HEK293T (cell line): ENCODE measurements at regions not wholly inside any gene's neighbourhood (a gene's known extent, or its start where the extent isn't known, plus 50 kb on each side); places are given as distances from the start of the nearest gene placed in this dataset.
"Not testable (repeated sequence)": the region's sequence is repeated elsewhere in the genome, so short reads cannot be mapped to it uniquely, and the experiment has no call there.

ENCODE experiments used
- CTCF ChIA-PET: fragments of 350-600 bp; formaldehyde crosslinking; extraction: SDS; loops from one replicate; lab custom pipeline; 2021; ENCODE audit warnings: antibody characterized with exemption, inconsistent platforms; lab: Yijun Ruan, JAX
- POLR2A ChIA-PET: fragments of 350-600 bp; formaldehyde crosslinking; extraction: SDS; loops from one replicate; lab custom pipeline; 2020; ENCODE audit warnings: antibody characterized with exemption, inconsistent platforms; lab: Yijun Ruan, JAX
- DNase-seq: peaks from one replicate; pipeline ENCODE4 v3.0.0; 2012; ENCODE audit warnings: mixed read lengths; ENCODE audit errors: extremely low spot score
- ARNT ChIP-seq: fragments of 450-650 bp; IDR thresholded peaks from 2 replicates; pipeline ENCODE4 v1.6.1; 2017; ENCODE audit warnings: mild to moderate bottlenecking
- BHLHE40 ChIP-seq: fragments of 450-650 bp; IDR thresholded peaks from 2 replicates; pipeline ENCODE4 v1.6.1; 2016; ENCODE audit warnings: mild to moderate bottlenecking, moderate library complexity, borderline replicate concordance
- CTBP1 ChIP-seq: fragments of 450-650 bp; IDR thresholded peaks from 2 replicates; pipeline ENCODE4 v1.6.1; 2016; ENCODE audit warnings: borderline replicate concordance
- ELF4 ChIP-seq: fragments of 450-650 bp; IDR thresholded peaks from 2 replicates; pipeline ENCODE4 v1.6.1; 2017; ENCODE audit warnings: antibody characterized with exemption
- FOXA1 ChIP-seq: fragments of 450-650 bp; IDR thresholded peaks from 2 replicates; pipeline ENCODE4 v1.6.1; 2016; ENCODE audit warnings: mild to moderate bottlenecking
- FOXK2 ChIP-seq: fragments of 450-650 bp; IDR thresholded peaks from 2 replicates; pipeline ENCODE4 v1.6.1; 2016; ENCODE audit warnings: mild to moderate bottlenecking
- FOXM1 ChIP-seq: fragments of 450-650 bp; IDR thresholded peaks from 2 replicates; pipeline ENCODE4 v1.6.1; 2017; ENCODE audit warnings: mild to moderate bottlenecking, borderline replicate concordance
- HDGF ChIP-seq: fragments of 450-650 bp; IDR thresholded peaks from 2 replicates; pipeline ENCODE4 v1.6.1; 2017; ENCODE audit warnings: antibody characterized with exemption, borderline replicate concordance
- L3MBTL2 ChIP-seq: fragments of 450-650 bp; conservative IDR thresholded peaks from 2 replicates; pipeline ENCODE4 v1.6.1; 2016; ENCODE audit warnings: mild to moderate bottlenecking
- LEF1 ChIP-seq: fragments of 450-650 bp; IDR thresholded peaks from 2 replicates; pipeline ENCODE4 v1.6.1; 2017; ENCODE audit warnings: mild to moderate bottlenecking, borderline replicate concordance
- NFRKB ChIP-seq: fragments of 450-650 bp; IDR thresholded peaks from 2 replicates; pipeline ENCODE4 v1.6.1; 2016; ENCODE audit warnings: mild to moderate bottlenecking, moderate library complexity
- PKNOX1 ChIP-seq: fragments of 450-650 bp; IDR thresholded peaks from 2 replicates; pipeline ENCODE4 v1.6.1; 2016
- SP1 ChIP-seq: fragments of 450-650 bp; IDR thresholded peaks from 2 replicates; pipeline ENCODE4 v1.6.1; 2017
- SUZ12 ChIP-seq: fragments of 450-650 bp; IDR thresholded peaks from 2 replicates; pipeline ENCODE4 v1.6.1; 2016; ENCODE audit warnings: mild to moderate bottlenecking
- TARDBP ChIP-seq: fragments of 450-650 bp; IDR thresholded peaks from 2 replicates; pipeline ENCODE4 v1.6.1; 2016
- ZNF384 ChIP-seq: fragments of 450-650 bp; IDR thresholded peaks from 2 replicates; pipeline ENCODE4 v1.6.1; 2016

- CTCF ChIA-PET, result no interaction called here
- TF ChIP-seq FOXA1 (no peak), ZNF384 (no peak), L3MBTL2 (no peak), ELF4 (no peak), FOXK2 (no peak)
- POLR2A ChIA-PET, result no interaction called here
- no peak for DNase-seq
These were observed 120.1 kb downstream of the ALG10 start for GRCh38 chr12:34142430-34142829.

GRCh38 chr12:34151019-34151418, 128.7 kb downstream of the ALG10 start:
- ChIA-PET CTCF (no interaction called here), POLR2A (no interaction called here)
- no peak for DNase-seq
- TF ChIP-seq SUZ12 (no peak), FOXK2 (no peak), FOXM1 (no peak), ZNF384 (no peak), ARNT (no peak), SP1 (no peak), FOXA1 (no peak), LEF1 (no peak), PKNOX1 (no peak)

- ChIA-PET POLR2A (no interaction called here), CTCF (no interaction called here)
- DNase-seq, result no peak
- no peak for TF ChIP-seq CTBP1
- no peak for TF ChIP-seq ARNT
- no peak for TF ChIP-seq HDGF
- no peak for TF ChIP-seq LEF1
- TF ChIP-seq SP1, result no peak
These were observed 141.1 kb downstream of the ALG10 start for GRCh38 chr12:34163443-34163842.

- ChIA-PET CTCF (no interaction called here), POLR2A (no interaction called here)
- TF ChIP-seq ARNT (no peak), FOXM1 (no peak), ZNF384 (no peak), L3MBTL2 (no peak), HDGF (no peak), TARDBP (no peak), SUZ12 (no peak), SP1 (no peak), FOXK2 (no peak), BHLHE40 (no peak), NFRKB (no peak), FOXA1 (no peak), CTBP1 (no peak), PKNOX1 (no peak)
- DNase-seq, result no peak
These were observed 144.2 kb downstream of the ALG10 start for GRCh38 chr12:34166427-34167060.

- CTCF ChIA-PET, DNase-seq, POLR2A ChIA-PET: not testable (repeated sequence)
These were observed 146.2 kb downstream of the ALG10 start for GRCh38 chr12:34168507-34168906.

- no peak for DNase-seq
- ChIA-PET POLR2A (no interaction called here), CTCF (no interaction called here)
- TF ChIP-seq TARDBP (no peak), LEF1 (no peak)
These were observed 164.2 kb downstream of the ALG10 start for GRCh38 chr12:34186492-34186891.

GRCh38 chr12:34188974-34189373, 166.7 kb downstream of the ALG10 start:
- CTCF ChIA-PET, result no interaction called here
- POLR2A ChIA-PET, result no interaction called here

More at GRCh38 chr12:34188974-34189373, 166.7 kb downstream of the ALG10 start:
- no peak for DNase-seq
- TF ChIP-seq ZNF384, result no peak
- no peak for TF ChIP-seq ELF4
- TF ChIP-seq ARNT, result no peak
- no peak for TF ChIP-seq TARDBP
- no peak for TF ChIP-seq SUZ12
- no peak for TF ChIP-seq L3MBTL2
- no peak for TF ChIP-seq LEF1
- no peak for TF ChIP-seq FOXK2
- no peak for TF ChIP-seq PKNOX1
- TF ChIP-seq FOXM1, result no peak
- TF ChIP-seq HDGF, result no peak
